H9 (cell line): ENCODE measurements at regions not wholly inside any gene's neighbourhood (a gene's known extent, or its start where the extent isn't known, plus 50 kb on each side); places are given as distances from the start of the nearest gene placed in this dataset.

Experiments used
- DNase-seq: peaks from one replicate; pipeline ENCODE4 v3.0.0-alpha.2; 2017
- H2AFZ ChIP-seq: one replicate; pipeline ENCODE4 v1.6.1; 2013; ENCODE audit warnings: mild to moderate bottlenecking, low read length, control low read depth, moderate library complexity
- H2AK5ac ChIP-seq: 2 replicates; pipeline ENCODE4 v1.6.1; 2013; ENCODE audit warnings: low read length, control low read depth, mixed read lengths; ENCODE audit not compliant: insufficient read length
- H2BK120ac ChIP-seq: one replicate; pipeline ENCODE4 v1.6.1; 2013; ENCODE audit warnings: low read depth, mild to moderate bottlenecking, low read length, control low read depth, inconsistent platforms; ENCODE audit not compliant: poor library complexity, severe bottlenecking
- H2BK12ac ChIP-seq: 2 replicates; pipeline ENCODE4 v1.6.1; 2013; ENCODE audit warnings: low read length, control low read depth, mixed read lengths, low read depth; ENCODE audit not compliant: insufficient read length
- H2BK15ac ChIP-seq: 2 replicates; pipeline ENCODE4 v1.6.1; 2013; ENCODE audit warnings: low read depth, low read length, control low read depth
- H2BK20ac ChIP-seq: one replicate; pipeline ENCODE4 v1.6.1; 2013; ENCODE audit warnings: low read depth, mild to moderate bottlenecking, low read length, control low read depth, inconsistent platforms; ENCODE audit not compliant: poor library complexity, severe bottlenecking
- H2BK5ac ChIP-seq: 2 replicates; pipeline ENCODE4 v1.6.1; 2013; ENCODE audit warnings: low read length, control low read depth, mixed read lengths; ENCODE audit not compliant: insufficient read length
- H3K14ac ChIP-seq: 2 replicates; pipeline ENCODE4 v1.6.1; 2013; ENCODE audit warnings: low read length, control low read depth; ENCODE audit not compliant: insufficient read depth
- H3K18ac ChIP-seq: 2 replicates; pipeline ENCODE4 v1.6.1; 2013; ENCODE audit warnings: low read depth, mild to moderate bottlenecking, mixed read lengths, low read length, control low read depth; ENCODE audit not compliant: insufficient read length
- H3K23ac ChIP-seq: 2 replicates; pipeline ENCODE4 v1.6.1; 2013; ENCODE audit warnings: low read length, control low read depth, mixed read lengths, low read depth; ENCODE audit not compliant: insufficient read length
- H3K23me2 ChIP-seq: 2 replicates; pipeline ENCODE4 v1.6.1; 2013; ENCODE audit warnings: low read depth, mild to moderate bottlenecking, mixed read lengths, low read length, control low read depth; ENCODE audit not compliant: insufficient read length, poor library complexity, severe bottlenecking
- H3K27ac ChIP-seq: 2 replicates; pipeline ENCODE4 v1.5.1; 2013; ENCODE audit warnings: low read length, control low read depth, mixed read lengths, low read depth; ENCODE audit not compliant: insufficient read length
- H3K27me3 ChIP-seq: 2 replicates; pipeline ENCODE4 v1.6.1; 2013; ENCODE audit warnings: low read length, control low read depth, inconsistent platforms; ENCODE audit not compliant: insufficient read depth
- H3K4ac ChIP-seq: 2 replicates; pipeline ENCODE4 v1.6.1; 2013; ENCODE audit warnings: low read depth, mild to moderate bottlenecking, control low read depth, inconsistent platforms, low read length, moderate library complexity
- H3K4me1 ChIP-seq: 2 replicates; pipeline ENCODE4 v1.6.1; 2013; ENCODE audit warnings: low read length, control low read depth, inconsistent platforms; ENCODE audit not compliant: insufficient read depth
- H3K4me2 ChIP-seq: 2 replicates; pipeline ENCODE4 v1.6.1; 2013; ENCODE audit warnings: low read length, control low read depth, mixed read lengths; ENCODE audit not compliant: insufficient read length, insufficient read depth
- H3K56ac ChIP-seq: 2 replicates; pipeline ENCODE4 v1.6.1; 2013; ENCODE audit warnings: low read depth, mild to moderate bottlenecking, mixed read lengths, low read length, control low read depth; ENCODE audit not compliant: insufficient read length
- H3K79me1 ChIP-seq: 2 replicates; pipeline ENCODE4 v1.6.1; 2013; ENCODE audit warnings: low read depth, mild to moderate bottlenecking, moderate library complexity, low read length, control low read depth, inconsistent platforms; ENCODE audit not compliant: insufficient read depth, poor library complexity, severe bottlenecking
- H3K79me2 ChIP-seq: 2 replicates; pipeline ENCODE4 v1.6.1; 2013; ENCODE audit warnings: low read length, control low read depth, inconsistent platforms; ENCODE audit not compliant: insufficient read depth
- H3K9ac ChIP-seq: 2 replicates; pipeline ENCODE4 v1.6.1; 2013; ENCODE audit warnings: low read length, control low read depth, mixed read lengths; ENCODE audit not compliant: insufficient read length; ENCODE audit errors: extremely low read depth
- H3K9me3 ChIP-seq: one replicate; pipeline ENCODE4 v1.6.1; 2013; ENCODE audit warnings: low read depth, low read length, inconsistent platforms; ENCODE audit not compliant: control insufficient read depth
- H3T11ph ChIP-seq: one replicate; pipeline ENCODE4 v1.6.1; 2013; ENCODE audit warnings: mild to moderate bottlenecking, low read length, control low read depth, inconsistent platforms
- H4K20me1 ChIP-seq: one replicate; pipeline ENCODE4 v1.6.1; 2013; ENCODE audit not compliant: control insufficient read depth, insufficient read length, insufficient read depth
- H4K5ac ChIP-seq: 2 replicates; pipeline ENCODE4 v1.6.1; 2013; ENCODE audit warnings: low read depth, mild to moderate bottlenecking, mixed read lengths, low read length, control low read depth; ENCODE audit not compliant: insufficient read length
- H4K8ac ChIP-seq: replicated peaks from 2 replicates; pipeline ENCODE4 v1.6.1; 2013; ENCODE audit warnings: low read length, control low read depth, mixed read lengths, low read depth; ENCODE audit not compliant: insufficient read length
- H4K91ac ChIP-seq: 2 replicates; pipeline ENCODE4 v1.6.1; 2013; ENCODE audit warnings: low read depth, mild to moderate bottlenecking, moderate library complexity, mixed read lengths, low read length, control low read depth; ENCODE audit not compliant: insufficient read length
- H3K27ac Mint-ChIP-seq, 3 experiments: 2 replicates in 2 of 3; 3 replicates in 1 of 3; pipeline ENCODE4 v1.8.0; 2020 to 2021; ENCODE audit warnings: mixed read lengths in 3 of 3, mild to moderate bottlenecking in 1 of 3, moderate library complexity in 1 of 3
- H3K27me3 Mint-ChIP-seq: 2 replicates; pipeline ENCODE4 v1.8.0; 2021; ENCODE audit warnings: low read depth, mild to moderate bottlenecking, moderate library complexity, mixed read lengths
- H3K36me3 Mint-ChIP-seq, 3 experiments: 2 replicates in 2 of 3; 3 replicates in 1 of 3; pipeline ENCODE4 v1.8.0; 2020 to 2021; ENCODE audit warnings: low read depth in 3 of 3, mixed read lengths in 3 of 3; ENCODE audit not compliant: insufficient read depth in 1 of 3
- H3K4me1 Mint-ChIP-seq, 2 experiments: 2 replicates each; pipeline ENCODE4 v1.8.0; 2020; ENCODE audit warnings: mixed read lengths in 2 of 2
- H3K4me3 Mint-ChIP-seq, 2 experiments: 2 replicates in 1 of 2; 3 replicates in 1 of 2; pipeline ENCODE4 v1.8.0; 2020 to 2021; ENCODE audit warnings: mild to moderate bottlenecking in 2 of 2, mixed read lengths in 2 of 2, moderate library complexity in 1 of 2
- H3K9me3 Mint-ChIP-seq, 2 experiments: 2 replicates in 1 of 2; 3 replicates in 1 of 2; pipeline ENCODE4 v1.8.0; 2020; ENCODE audit warnings: mild to moderate bottlenecking in 2 of 2, mixed read lengths in 2 of 2, moderate library complexity in 1 of 2
- CTCF ChIP-seq: fragments of 200-600 bp; sonication (generic); conservative IDR thresholded peaks from 3 replicates; pipeline ENCODE4 v1.8.0; 2021; ENCODE audit warnings: antibody characterized with exemption, mild to moderate bottlenecking
- WGBS: extraction: QIAGEN DNeasy Blood & Tissue Kit; methylation state at CpG from one replicate; pipeline ENCODE4 v1.1.7; 2013; ENCODE audit warnings: missing lambda C conversion rate, low lambda C conversion rate, mixed read lengths; ENCODE audit not compliant: insufficient read length; ENCODE audit errors: extremely low coverage; 5-methylcytosine and 5-hydroxymethylcytosine counted together

- WGBS: no CpG with 5 or more reads among the region's 2 CpGs
- H3K27me3 ChIP-seq: no peaks in the 10 kb centered on the region
- H3K56ac ChIP-seq: no peak overlapping the region
- H3K36me3 Mint-ChIP-seq: peaks cover 0 to 6% (median 3%) of the 10 kb centered on the region in 3 experiments; a peak in 2 of 7 replicates
- no peak overlapping the region for H3K14ac ChIP-seq
- no peak overlapping the region for H4K8ac ChIP-seq
- no peaks in the 10 kb centered on the region for H4K20me1 ChIP-seq
- no peak overlapping the region for H3K18ac ChIP-seq
- H3K4ac ChIP-seq: no peak overlapping the region
- no peak overlapping the region for H3K4me3 Mint-ChIP-seq
- DNase-seq: no peak
- no peaks in the 10 kb centered on the region for H3K23me2 ChIP-seq
- no peaks in the 10 kb centered on the region for H3K79me1 ChIP-seq
- H2BK20ac ChIP-seq: no peak overlapping the region
- H3T11ph ChIP-seq: no peak overlapping the region
- H2BK5ac ChIP-seq: no peak overlapping the region
- H3K9me3 ChIP-seq: no peaks in the 10 kb centered on the region
- H3K4me1 Mint-ChIP-seq: no peaks in the 10 kb centered on the region
- no peak overlapping the region for H2AFZ ChIP-seq
- no peaks in the 10 kb centered on the region for H3K27me3 Mint-ChIP-seq
- H2AK5ac ChIP-seq: no peak overlapping the region
- peaks cover 6% of the 10 kb centered on the region in 2 experiments; a peak in 3 of 5 replicates for H3K9me3 Mint-ChIP-seq
- H3K4me2 ChIP-seq: no peak overlapping the region
- H3K23ac ChIP-seq: no peak overlapping the region
- H2BK120ac ChIP-seq: no peak overlapping the region
- no peaks in the 10 kb centered on the region for H3K79me2 ChIP-seq
- no peaks in the 10 kb centered on the region for H3K4me1 ChIP-seq
- H3K27ac Mint-ChIP-seq: no peak overlapping the region; a peak in 1 of 7 replicates
- H3K27ac ChIP-seq: no peak overlapping the region
- no peak for TF ChIP-seq CTCF
- no peak overlapping the region for H2BK15ac ChIP-seq
- H3K9ac ChIP-seq: no peak overlapping the region
- no peak overlapping the region for H4K5ac ChIP-seq
- H2BK12ac ChIP-seq: no peak overlapping the region
- no peak overlapping the region for H4K91ac ChIP-seq
Measured at GRCh38 chr12:19652386-19652785, 213.1 kb downstream of the AEBP2 start.
